GM23248 (cell line): ENCODE measurements at regions not wholly inside any gene's neighbourhood (a gene's known extent, or its start where the extent isn't known, plus 50 kb on each side); places are given as distances from the start of the nearest gene placed in this dataset.

Source experiments
- DNase-seq: peaks from one replicate; pipeline ENCODE4 v3.0.0-alpha.2; 2015
- H2AFZ ChIP-seq: fragments of 200-600 bp; sonication (generic); 2 replicates; pipeline ENCODE4 v1.6.1; 2016; ENCODE audit warnings: antibody characterized with exemption
- H3F3A ChIP-seq: fragments of 200-600 bp; sonication (generic); 2 replicates; pipeline ENCODE4 v1.6.1; 2016; ENCODE audit warnings: mild to moderate bottlenecking, antibody characterized with exemption, mixed run types; ENCODE audit not compliant: insufficient read depth
- H3K27ac ChIP-seq: fragments of 200-600 bp; sonication (generic); 2 replicates; pipeline ENCODE4 v1.5.1; 2016; ENCODE audit warnings: mild to moderate bottlenecking
- H3K27me3 ChIP-seq: fragments of 200-600 bp; sonication (generic); replicated peaks from 2 replicates; pipeline ENCODE4 v1.6.1; 2016; ENCODE audit warnings: mild to moderate bottlenecking; ENCODE audit not compliant: insufficient read depth
- H3K36me3 ChIP-seq: fragments of 200-600 bp; sonication (generic); 2 replicates; pipeline ENCODE4 v1.6.1; 2016; ENCODE audit warnings: low read depth, mild to moderate bottlenecking
- H3K4me1 ChIP-seq: fragments of 200-600 bp; sonication (generic); 2 replicates; pipeline ENCODE4 v1.6.1; 2016; ENCODE audit warnings: mild to moderate bottlenecking; ENCODE audit not compliant: insufficient read depth
- H3K4me2 ChIP-seq: fragments of 200-600 bp; sonication (generic); one replicate; pipeline ENCODE4 v1.6.1; 2016; ENCODE audit warnings: mild to moderate bottlenecking; ENCODE audit not compliant: unreplicated experiment
- H3K4me3 ChIP-seq: fragments of 200-600 bp; sonication (generic); 2 replicates; pipeline ENCODE4 v1.5.1; 2016; ENCODE audit warnings: mild to moderate bottlenecking
- H3K79me2 ChIP-seq: fragments of 200-600 bp; sonication (generic); 2 replicates; pipeline ENCODE4 v1.6.1; 2016; ENCODE audit warnings: mild to moderate bottlenecking; ENCODE audit not compliant: insufficient read depth
- H3K9ac ChIP-seq: fragments of 200-600 bp; sonication (generic); 2 replicates; pipeline ENCODE4 v1.6.1; 2016; ENCODE audit warnings: mild to moderate bottlenecking
- H3K9me2 ChIP-seq: fragments of 200-600 bp; sonication (generic); 2 replicates; pipeline ENCODE4 v1.6.1; 2016; ENCODE audit warnings: mixed run types, mild to moderate bottlenecking, moderate library complexity; ENCODE audit not compliant: insufficient read depth
- H3K9me3 ChIP-seq: fragments of 200-600 bp; sonication (generic); one replicate; pipeline ENCODE4 v1.6.1; 2017; ENCODE audit warnings: low read depth
- H4K20me1 ChIP-seq: fragments of 200-600 bp; sonication (generic); 2 replicates; pipeline ENCODE4 v1.6.0; 2016; ENCODE audit not compliant: insufficient read depth
- EZH2 ChIP-seq: fragments of 200-600 bp; sonication (generic); IDR thresholded peaks from 2 replicates; pipeline ENCODE4 v1.6.1; 2018; ENCODE audit warnings: antibody characterized with exemption, mild to moderate bottlenecking; ENCODE audit not compliant: insufficient read depth, poor library complexity, severe bottlenecking
- EZH2phosphoT487 ChIP-seq: fragments of 200-600 bp; sonication (generic); IDR thresholded peaks from 2 replicates; pipeline ENCODE4 v1.6.1; 2018; ENCODE audit warnings: antibody characterized with exemption, moderate library complexity, mild to moderate bottlenecking, low read depth; ENCODE audit not compliant: insufficient read depth
- WGBS, 2 experiments: methylation state at CpG; one replicate each; pipeline ENCODE4 v1.1.6; 2015 to 2017; ENCODE audit warnings: low lambda C conversion rate in 2 of 2, low coverage in 1 of 2; ENCODE audit errors: missing lambda C conversion rate in 2 of 2; 5-methylcytosine and 5-hydroxymethylcytosine counted together
- in situ Hi-C: fragments of 300-500 bp; cut with MboI; formaldehyde crosslinking; loops from 2 replicates; pipeline ENCODE4 v1.15.0; 2020

GRCh38 chr14:34187061-34187460, 236.2 kb upstream of the EGLN3 start:
- no peak overlapping the region for H2AFZ ChIP-seq
- H3K4me2 ChIP-seq: no peak overlapping the region
- in situ Hi-C loops: no loop called here
- no peaks in the 10 kb centered on the region for H3F3A ChIP-seq
- H3K27me3 ChIP-seq: no peaks in the 10 kb centered on the region
- H3K79me2 ChIP-seq: no peaks in the 10 kb centered on the region
- TF ChIP-seq EZH2 (no peak), EZH2phosphoT487 (no peak)
- no peaks in the 10 kb centered on the region for H3K9me3 ChIP-seq
- no peaks in the 10 kb centered on the region for H4K20me1 ChIP-seq
- no peak for DNase-seq
- H3K4me3 ChIP-seq: no peak overlapping the region
- 54 to 61% methylated on average over 3 of the region's 3 CpGs for WGBS, 2 experiments
- H3K9me2 ChIP-seq: no peaks in the 10 kb centered on the region
- H3K4me1 ChIP-seq: no peaks in the 10 kb centered on the region
- no peaks in the 10 kb centered on the region for H3K36me3 ChIP-seq
- H3K27ac ChIP-seq: no peak overlapping the region
- no peak overlapping the region for H3K9ac ChIP-seq

- Histone ChIP-seq H3K4me3 (no peak overlapping the region), H3K9me3 (no peaks in the 10 kb centered on the region), H3F3A (no peaks in the 10 kb centered on the region), H3K9ac (no peak overlapping the region), H3K27me3 (no peaks in the 10 kb centered on the region), H3K4me2 (no peak overlapping the region), H4K20me1 (no peaks in the 10 kb centered on the region), H3K36me3 (no peaks in the 10 kb centered on the region), H3K4me1 (no peaks in the 10 kb centered on the region), H3K79me2 (no peaks in the 10 kb centered on the region), H2AFZ (no peak overlapping the region), H3K9me2 (no peaks in the 10 kb centered on the region), H3K27ac (no peak overlapping the region)
- 60 to 66% methylated on average over 2 of the region's 2 CpGs for WGBS, 2 experiments
- DNase-seq: no peak
- TF ChIP-seq EZH2phosphoT487 (no peak), EZH2 (no peak)
- in situ Hi-C loops: no loop called here
Observed at GRCh38 chr14:34184126-34184525, 233.3 kb upstream of the EGLN3 start.

- Histone ChIP-seq H3K4me3 (no peak overlapping the region), H3K4me1 (no peaks in the 10 kb centered on the region), H4K20me1 (no peaks in the 10 kb centered on the region), H3K79me2 (no peaks in the 10 kb centered on the region), H3K9ac (no peak overlapping the region), H3K9me2 (no peaks in the 10 kb centered on the region), H3K4me2 (no peak overlapping the region), H3F3A (no peaks in the 10 kb centered on the region), H2AFZ (no peak overlapping the region), H3K27ac (no peak overlapping the region), H3K27me3 (no peaks in the 10 kb centered on the region), H3K36me3 (no peaks in the 10 kb centered on the region), H3K9me3 (no peaks in the 10 kb centered on the region)
- WGBS, 2 experiments: 59 to 64% methylated on average over 7 of the region's 7 CpGs
- in situ Hi-C loops: no loop called here
- DNase-seq: no peak
- TF ChIP-seq EZH2 (no peak), EZH2phosphoT487 (no peak)
Observed at GRCh38 chr14:34183478-34183877, 232.6 kb upstream of the EGLN3 start.

DNA sequence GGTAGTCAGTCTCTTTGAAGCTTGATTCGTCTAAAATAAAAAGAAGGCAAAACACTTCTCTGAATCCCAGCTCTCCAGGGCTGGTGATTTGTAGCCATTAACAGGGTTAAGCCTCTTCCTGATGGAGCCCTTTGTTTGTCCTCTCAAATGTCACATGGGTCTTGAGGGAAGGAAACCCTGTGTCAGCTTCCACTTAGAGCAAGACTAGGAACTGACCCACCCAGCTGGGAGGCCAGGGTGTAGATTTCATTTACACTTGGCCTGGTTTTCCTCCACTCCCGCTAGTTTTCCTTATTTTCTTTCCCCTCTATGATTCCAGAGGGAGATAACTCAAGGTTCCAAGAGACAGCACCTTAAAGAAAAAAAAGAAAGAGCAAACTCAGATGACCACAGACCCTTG, 230.5 kb upstream of the EGLN3 start:
- DNase-seq: no peak
- Histone ChIP-seq H3K27ac (no peak overlapping the region), H3F3A (no peaks in the 10 kb centered on the region), H2AFZ (no peak overlapping the region), H3K9me3 (no peaks in the 10 kb centered on the region), H3K36me3 (no peaks in the 10 kb centered on the region), H3K79me2 (no peaks in the 10 kb centered on the region), H3K4me1 (no peaks in the 10 kb centered on the region), H3K9me2 (no peaks in the 10 kb centered on the region), H3K27me3 (no peaks in the 10 kb centered on the region), H3K4me3 (no peak overlapping the region), H3K9ac (no peak overlapping the region), H4K20me1 (no peaks in the 10 kb centered on the region), H3K4me2 (no peak overlapping the region)
- in situ Hi-C loops: no loop called here
- 31 to 51% methylated on average over 2 of the region's 2 CpGs for WGBS, 2 experiments
- TF ChIP-seq EZH2 (no peak), EZH2phosphoT487 (no peak)

- Histone ChIP-seq H3K79me2 (no peaks in the 10 kb centered on the region), H3K9ac (no peak overlapping the region), H3K4me1 (no peaks in the 10 kb centered on the region), H3K27me3 (no peaks in the 10 kb centered on the region), H3K9me2 (no peaks in the 10 kb centered on the region), H3F3A (no peaks in the 10 kb centered on the region), H3K36me3 (no peaks in the 10 kb centered on the region), H3K4me2 (no peak overlapping the region), H3K4me3 (no peak overlapping the region), H3K9me3 (no peaks in the 10 kb centered on the region), H4K20me1 (no peaks in the 10 kb centered on the region), H2AFZ (no peak overlapping the region), H3K27ac (no peak overlapping the region)
- 75 to 84% methylated on average over 2 of the region's 2 CpGs for WGBS, 2 experiments
- in situ Hi-C loops: no loop called here
- no peak for DNase-seq
- no peak for TF ChIP-seq EZH2phosphoT487
- no peak for TF ChIP-seq EZH2
Observed at GRCh38 chr14:34180869-34181268, 230.0 kb upstream of the EGLN3 start.
